H9 (cell line): ENCODE measurements at regions not wholly inside any gene's neighbourhood (a gene's known extent, or its start where the extent isn't known, plus 50 kb on each side); places are given as distances from the start of the nearest gene placed in this dataset.

Experiments
- DNase-seq: peaks from one replicate; pipeline ENCODE4 v3.0.0-alpha.2; 2017
- H2AFZ ChIP-seq: one replicate; pipeline ENCODE4 v1.6.1; 2013; ENCODE audit warnings: mild to moderate bottlenecking, low read length, control low read depth, moderate library complexity
- H2AK5ac ChIP-seq: 2 replicates; pipeline ENCODE4 v1.6.1; 2013; ENCODE audit warnings: low read length, control low read depth, mixed read lengths; ENCODE audit not compliant: insufficient read length
- H2BK120ac ChIP-seq: one replicate; pipeline ENCODE4 v1.6.1; 2013; ENCODE audit warnings: low read depth, mild to moderate bottlenecking, low read length, control low read depth, inconsistent platforms; ENCODE audit not compliant: poor library complexity, severe bottlenecking
- H2BK12ac ChIP-seq: 2 replicates; pipeline ENCODE4 v1.6.1; 2013; ENCODE audit warnings: low read length, control low read depth, mixed read lengths, low read depth; ENCODE audit not compliant: insufficient read length
- H2BK15ac ChIP-seq: 2 replicates; pipeline ENCODE4 v1.6.1; 2013; ENCODE audit warnings: low read depth, low read length, control low read depth
- H2BK20ac ChIP-seq: one replicate; pipeline ENCODE4 v1.6.1; 2013; ENCODE audit warnings: low read depth, mild to moderate bottlenecking, low read length, control low read depth, inconsistent platforms; ENCODE audit not compliant: poor library complexity, severe bottlenecking
- H2BK5ac ChIP-seq: 2 replicates; pipeline ENCODE4 v1.6.1; 2013; ENCODE audit warnings: low read length, control low read depth, mixed read lengths; ENCODE audit not compliant: insufficient read length
- H3K14ac ChIP-seq: 2 replicates; pipeline ENCODE4 v1.6.1; 2013; ENCODE audit warnings: low read length, control low read depth; ENCODE audit not compliant: insufficient read depth
- H3K18ac ChIP-seq: 2 replicates; pipeline ENCODE4 v1.6.1; 2013; ENCODE audit warnings: low read depth, mild to moderate bottlenecking, mixed read lengths, low read length, control low read depth; ENCODE audit not compliant: insufficient read length
- H3K23ac ChIP-seq: 2 replicates; pipeline ENCODE4 v1.6.1; 2013; ENCODE audit warnings: low read length, control low read depth, mixed read lengths, low read depth; ENCODE audit not compliant: insufficient read length
- H3K23me2 ChIP-seq: 2 replicates; pipeline ENCODE4 v1.6.1; 2013; ENCODE audit warnings: low read depth, mild to moderate bottlenecking, mixed read lengths, low read length, control low read depth; ENCODE audit not compliant: insufficient read length, poor library complexity, severe bottlenecking
- H3K27ac ChIP-seq: 2 replicates; pipeline ENCODE4 v1.5.1; 2013; ENCODE audit warnings: low read length, control low read depth, mixed read lengths, low read depth; ENCODE audit not compliant: insufficient read length
- H3K27me3 ChIP-seq: 2 replicates; pipeline ENCODE4 v1.6.1; 2013; ENCODE audit warnings: low read length, control low read depth, inconsistent platforms; ENCODE audit not compliant: insufficient read depth
- H3K4ac ChIP-seq: 2 replicates; pipeline ENCODE4 v1.6.1; 2013; ENCODE audit warnings: low read depth, mild to moderate bottlenecking, control low read depth, inconsistent platforms, low read length, moderate library complexity
- H3K4me1 ChIP-seq: 2 replicates; pipeline ENCODE4 v1.6.1; 2013; ENCODE audit warnings: low read length, control low read depth, inconsistent platforms; ENCODE audit not compliant: insufficient read depth
- H3K4me2 ChIP-seq: 2 replicates; pipeline ENCODE4 v1.6.1; 2013; ENCODE audit warnings: low read length, control low read depth, mixed read lengths; ENCODE audit not compliant: insufficient read length, insufficient read depth
- H3K56ac ChIP-seq: 2 replicates; pipeline ENCODE4 v1.6.1; 2013; ENCODE audit warnings: low read depth, mild to moderate bottlenecking, mixed read lengths, low read length, control low read depth; ENCODE audit not compliant: insufficient read length
- H3K79me1 ChIP-seq: 2 replicates; pipeline ENCODE4 v1.6.1; 2013; ENCODE audit warnings: low read depth, mild to moderate bottlenecking, moderate library complexity, low read length, control low read depth, inconsistent platforms; ENCODE audit not compliant: insufficient read depth, poor library complexity, severe bottlenecking
- H3K79me2 ChIP-seq: 2 replicates; pipeline ENCODE4 v1.6.1; 2013; ENCODE audit warnings: low read length, control low read depth, inconsistent platforms; ENCODE audit not compliant: insufficient read depth
- H3K9ac ChIP-seq: 2 replicates; pipeline ENCODE4 v1.6.1; 2013; ENCODE audit warnings: low read length, control low read depth, mixed read lengths; ENCODE audit not compliant: insufficient read length; ENCODE audit errors: extremely low read depth
- H3K9me3 ChIP-seq: one replicate; pipeline ENCODE4 v1.6.1; 2013; ENCODE audit warnings: low read depth, low read length, inconsistent platforms; ENCODE audit not compliant: control insufficient read depth
- H3T11ph ChIP-seq: one replicate; pipeline ENCODE4 v1.6.1; 2013; ENCODE audit warnings: mild to moderate bottlenecking, low read length, control low read depth, inconsistent platforms
- H4K20me1 ChIP-seq: one replicate; pipeline ENCODE4 v1.6.1; 2013; ENCODE audit not compliant: control insufficient read depth, insufficient read length, insufficient read depth
- H4K5ac ChIP-seq: 2 replicates; pipeline ENCODE4 v1.6.1; 2013; ENCODE audit warnings: low read depth, mild to moderate bottlenecking, mixed read lengths, low read length, control low read depth; ENCODE audit not compliant: insufficient read length
- H4K8ac ChIP-seq: replicated peaks from 2 replicates; pipeline ENCODE4 v1.6.1; 2013; ENCODE audit warnings: low read length, control low read depth, mixed read lengths, low read depth; ENCODE audit not compliant: insufficient read length
- H4K91ac ChIP-seq: 2 replicates; pipeline ENCODE4 v1.6.1; 2013; ENCODE audit warnings: low read depth, mild to moderate bottlenecking, moderate library complexity, mixed read lengths, low read length, control low read depth; ENCODE audit not compliant: insufficient read length
- H3K27ac Mint-ChIP-seq, 3 experiments: 2 replicates in 2 of 3; 3 replicates in 1 of 3; pipeline ENCODE4 v1.8.0; 2020 to 2021; ENCODE audit warnings: mixed read lengths in 3 of 3, mild to moderate bottlenecking in 1 of 3, moderate library complexity in 1 of 3
- H3K27me3 Mint-ChIP-seq: 2 replicates; pipeline ENCODE4 v1.8.0; 2021; ENCODE audit warnings: low read depth, mild to moderate bottlenecking, moderate library complexity, mixed read lengths
- H3K36me3 Mint-ChIP-seq, 3 experiments: 2 replicates in 2 of 3; 3 replicates in 1 of 3; pipeline ENCODE4 v1.8.0; 2020 to 2021; ENCODE audit warnings: low read depth in 3 of 3, mixed read lengths in 3 of 3; ENCODE audit not compliant: insufficient read depth in 1 of 3
- H3K4me1 Mint-ChIP-seq, 2 experiments: 2 replicates each; pipeline ENCODE4 v1.8.0; 2020; ENCODE audit warnings: mixed read lengths in 2 of 2
- H3K4me3 Mint-ChIP-seq, 2 experiments: 2 replicates in 1 of 2; 3 replicates in 1 of 2; pipeline ENCODE4 v1.8.0; 2020 to 2021; ENCODE audit warnings: mild to moderate bottlenecking in 2 of 2, mixed read lengths in 2 of 2, moderate library complexity in 1 of 2
- H3K9me3 Mint-ChIP-seq, 2 experiments: 2 replicates in 1 of 2; 3 replicates in 1 of 2; pipeline ENCODE4 v1.8.0; 2020; ENCODE audit warnings: mild to moderate bottlenecking in 2 of 2, mixed read lengths in 2 of 2, moderate library complexity in 1 of 2
- WGBS: extraction: QIAGEN DNeasy Blood & Tissue Kit; methylation state at CpG from one replicate; pipeline ENCODE4 v1.1.7; 2013; ENCODE audit warnings: missing lambda C conversion rate, low lambda C conversion rate, mixed read lengths; ENCODE audit not compliant: insufficient read length; ENCODE audit errors: extremely low coverage; 5-methylcytosine and 5-hydroxymethylcytosine counted together
- TF ChIP-seq, protein P1 (sequence below): fragments of 200-600 bp; sonication (generic); conservative IDR thresholded peaks from 3 replicates; pipeline ENCODE4 v1.8.0; 2021; ENCODE audit warnings: antibody characterized with exemption, mild to moderate bottlenecking

DNA sequence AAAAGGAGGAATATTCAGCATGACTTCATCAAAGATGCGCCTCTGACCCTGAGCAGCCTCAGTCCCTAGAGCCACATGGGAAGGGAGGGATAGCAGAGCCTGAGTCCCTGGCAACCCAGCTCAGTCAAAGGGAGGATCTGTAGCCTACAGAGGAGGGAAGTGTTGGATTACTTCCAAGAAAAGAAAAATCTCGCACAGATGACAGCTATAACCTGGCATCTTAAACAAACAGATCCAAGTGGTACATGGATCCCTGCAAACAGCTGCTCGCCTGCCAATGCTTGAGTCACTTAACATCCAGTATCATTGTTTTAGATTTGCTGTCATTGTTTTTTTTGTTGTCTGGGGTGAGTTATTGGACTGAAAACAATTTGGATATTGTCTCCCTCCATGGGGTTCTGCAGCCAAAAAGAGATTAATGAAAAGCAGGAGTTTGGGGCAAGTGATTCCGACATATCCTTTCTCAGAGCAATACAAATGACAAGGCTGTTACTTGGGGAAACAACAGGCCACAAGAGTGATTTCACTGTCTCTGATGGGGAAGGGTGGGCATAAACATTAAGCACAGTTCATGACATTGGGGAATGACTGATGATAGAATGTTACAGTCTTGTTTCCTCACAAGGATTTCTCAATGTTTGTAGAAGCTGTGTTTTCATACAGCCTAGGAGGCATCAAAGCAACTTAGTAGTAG, 153.5 kb upstream of the KIF2A start:
- Histone ChIP-seq H2BK12ac (no peak overlapping the region), H3K23ac (no peak overlapping the region), H3K27me3 (no peaks in the 10 kb centered on the region), H4K91ac (no peak overlapping the region), H3K9me3 (peaks cover 12% of the 10 kb centered on the region), H3K23me2 (no peaks in the 10 kb centered on the region), H3K4ac (no peak overlapping the region), H3K79me1 (no peaks in the 10 kb centered on the region), H3T11ph (no peak overlapping the region), H3K4me2 (no peak overlapping the region), H3K9ac (no peak overlapping the region), H3K18ac (no peak overlapping the region), H2BK15ac (no peak overlapping the region), H2BK120ac (no peak overlapping the region), H2AK5ac (no peak overlapping the region), H3K27ac (no peak overlapping the region), H3K79me2 (no peaks in the 10 kb centered on the region; the same call in 1 of the 2 replicates), H3K14ac (no peak overlapping the region), H4K5ac (no peak overlapping the region), H3K4me1 (no peaks in the 10 kb centered on the region; the same call in 1 of the 2 replicates), H2BK5ac (no peak overlapping the region), H4K8ac (no peak overlapping the region), H2AFZ (no peak overlapping the region), H3K56ac (no peak overlapping the region), H2BK20ac (no peak overlapping the region), H4K20me1 (no peaks in the 10 kb centered on the region)
- Mint-ChIP-seq H3K27me3 (peaks cover 3% of the 10 kb centered on the region), H3K4me1 (peaks cover 2 to 7% of the 10 kb centered on the region in 2 experiments; a peak in 1 of 4 replicates), H3K27ac (no peak overlapping the region), H3K4me3 (no peak overlapping the region), H3K36me3 (peaks cover 8 to 28% (median 18%) of the 10 kb centered on the region in 3 experiments; a peak in 6 of 7 replicates), H3K9me3 (peaks cover 28 to 29% of the 10 kb centered on the region in 2 experiments)
- no peak for DNase-seq
- TF ChIP-seq, protein P1, sequence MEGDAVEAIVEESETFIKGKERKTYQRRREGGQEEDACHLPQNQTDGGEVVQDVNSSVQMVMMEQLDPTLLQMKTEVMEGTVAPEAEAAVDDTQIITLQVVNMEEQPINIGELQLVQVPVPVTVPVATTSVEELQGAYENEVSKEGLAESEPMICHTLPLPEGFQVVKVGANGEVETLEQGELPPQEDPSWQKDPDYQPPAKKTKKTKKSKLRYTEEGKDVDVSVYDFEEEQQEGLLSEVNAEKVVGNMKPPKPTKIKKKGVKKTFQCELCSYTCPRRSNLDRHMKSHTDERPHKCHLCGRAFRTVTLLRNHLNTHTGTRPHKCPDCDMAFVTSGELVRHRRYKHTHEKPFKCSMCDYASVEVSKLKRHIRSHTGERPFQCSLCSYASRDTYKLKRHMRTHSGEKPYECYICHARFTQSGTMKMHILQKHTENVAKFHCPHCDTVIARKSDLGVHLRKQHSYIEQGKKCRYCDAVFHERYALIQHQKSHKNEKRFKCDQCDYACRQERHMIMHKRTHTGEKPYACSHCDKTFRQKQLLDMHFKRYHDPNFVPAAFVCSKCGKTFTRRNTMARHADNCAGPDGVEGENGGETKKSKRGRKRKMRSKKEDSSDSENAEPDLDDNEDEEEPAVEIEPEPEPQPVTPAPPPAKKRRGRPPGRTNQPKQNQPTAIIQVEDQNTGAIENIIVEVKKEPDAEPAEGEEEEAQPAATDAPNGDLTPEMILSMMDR, result no peak
- WGBS, result no CpG with 5 or more reads among the region's 4 CpGs
